ENCODE measurements at regions not wholly inside any gene's neighbourhood (a gene's known extent, or its start where the extent isn't known, plus 50 kb on each side); places are given as distances from the start of the nearest gene placed in this dataset.
A peak's percentile ranks its signal among the peaks of the same experiment; 100 is the strongest.

GRCh38 chr1:87951409-87951808 lies 622.7 kb downstream of the LMO4 start:
- no peaks in the 10 kb centered on the region for H3K36me3 ChIP-seq (ENCODE audit: control insufficient read depth, insufficient read depth, low read length)
- ChIA-PET CTCF (interaction anchor here (1.1 kb wide), 1 partner anchor 164 kb away, joined by 3 read pairs; no protein-coding TSS in a partner anchor), POLR2A (no interaction called here)
- TF ChIP-seq CTCF (IDR thresholded peaks at IDR 0.05; ENCODE audit: insufficient read depth, low read depth, low read length): no peak
- no peak for DNase-seq (ENCODE audit: low read depth)
- no peak overlapping the region for H3K4me3 ChIP-seq (ENCODE audit: low read depth, low read length)
- H3K27me3 ChIP-seq (ENCODE audit: control insufficient read depth, insufficient read depth, low read length): no peaks in the 10 kb centered on the region; the same call in 1 of the 2 replicates

- no peaks in the 10 kb centered on the region for H3K36me3 ChIP-seq (ENCODE audit: control insufficient read depth, insufficient read depth, low read length)
- H3K4me3 ChIP-seq (ENCODE audit: low read depth, low read length): no peak overlapping the region
- CTCF ChIA-PET: interaction anchor here (0.7 to 1.1 kb wide), 2 partner anchors 142 to 164 kb away, joined by 3 read pairs; no protein-coding TSS in a partner anchor
- no peak for DNase-seq (ENCODE audit: low read depth)
- TF ChIP-seq CTCF (IDR thresholded peaks at IDR 0.05; ENCODE audit: insufficient read depth, low read depth, low read length): no peak
- POLR2A ChIA-PET: no interaction called here
- no peaks in the 10 kb centered on the region; the same call in 1 of the 2 replicates for H3K27me3 ChIP-seq (ENCODE audit: control insufficient read depth, insufficient read depth, low read length)
These were observed 623.2 kb downstream of the LMO4 start for GRCh38 chr1:87951852-87952251.

- POLR2A ChIA-PET: interaction anchor here (0.6 kb wide), 1 partner anchor 7 kb away, joined by 4 read pairs; no protein-coding TSS in a partner anchor
- DNase-seq (ENCODE audit: low read depth): no peak
- Histone ChIP-seq H3K27me3 (ENCODE audit: control insufficient read depth, insufficient read depth, low read length) (no peaks in the 10 kb centered on the region), H3K4me3 (ENCODE audit: low read depth, low read length) (no peak overlapping the region), H3K36me3 (ENCODE audit: control insufficient read depth, insufficient read depth, low read length) (no peaks in the 10 kb centered on the region)
- CTCF ChIA-PET: interaction anchor here (0.7 to 2.3 kb wide), 33 partner anchors 8 to 824 kb away, joined by 3 to 14 read pairs (median 4); partner anchors contain the start of gene LMO4
- TF ChIP-seq CTCF (IDR thresholded peaks at IDR 0.05; ENCODE audit: insufficient read depth, low read depth, low read length): no peak
These were observed 624.4 kb downstream of the LMO4 start for GRCh38 chr1:87953121-87953520.

DNA sequence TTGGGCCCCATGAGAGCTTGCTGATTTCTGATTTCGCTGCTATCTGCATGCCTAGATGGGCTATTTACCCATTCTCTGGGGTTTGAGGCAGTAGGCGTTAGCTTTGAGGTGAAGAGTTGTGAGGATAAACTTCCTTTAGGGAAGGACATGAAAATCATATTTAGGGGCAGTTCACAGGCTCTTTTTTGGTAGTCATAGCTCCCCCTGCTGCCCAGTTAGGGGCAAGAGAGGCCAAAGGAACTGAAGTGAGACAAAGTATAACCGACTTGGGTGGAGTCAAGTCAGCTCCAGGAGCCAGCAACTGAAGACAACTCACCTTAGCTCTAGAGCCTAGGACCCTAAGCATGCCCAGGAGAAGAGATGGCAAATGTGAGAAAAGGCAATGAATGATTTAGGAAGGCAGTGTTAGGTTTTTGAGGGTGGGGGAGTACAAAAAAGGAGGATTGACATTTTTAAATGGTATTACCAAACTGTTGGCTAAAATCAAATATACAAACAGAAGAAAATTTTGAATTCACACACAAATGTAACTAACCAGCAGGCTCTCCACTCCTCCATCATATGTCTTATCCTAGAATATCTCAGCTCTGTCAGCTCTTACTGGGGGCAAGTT lies 625.2 kb downstream of the LMO4 start:
- Histone ChIP-seq H3K4me3 (ENCODE audit: low read depth, low read length) (no peak overlapping the region), H3K27me3 (ENCODE audit: control insufficient read depth, insufficient read depth, low read length) (no peaks in the 10 kb centered on the region), H3K36me3 (ENCODE audit: control insufficient read depth, insufficient read depth, low read length) (no peaks in the 10 kb centered on the region)
- peak; percentile 87 for TF ChIP-seq CTCF (IDR thresholded peaks at IDR 0.05; ENCODE audit: insufficient read depth, low read depth, low read length)
- ChIA-PET POLR2A (no interaction called here), CTCF (interaction anchor here (0.5 to 2.3 kb wide), 37 partner anchors 8 to 825 kb away, joined by 3 to 14 read pairs (median 4); partner anchors contain the start of gene LMO4)
- DNase-seq (ENCODE audit: low read depth): no peak

DNA sequence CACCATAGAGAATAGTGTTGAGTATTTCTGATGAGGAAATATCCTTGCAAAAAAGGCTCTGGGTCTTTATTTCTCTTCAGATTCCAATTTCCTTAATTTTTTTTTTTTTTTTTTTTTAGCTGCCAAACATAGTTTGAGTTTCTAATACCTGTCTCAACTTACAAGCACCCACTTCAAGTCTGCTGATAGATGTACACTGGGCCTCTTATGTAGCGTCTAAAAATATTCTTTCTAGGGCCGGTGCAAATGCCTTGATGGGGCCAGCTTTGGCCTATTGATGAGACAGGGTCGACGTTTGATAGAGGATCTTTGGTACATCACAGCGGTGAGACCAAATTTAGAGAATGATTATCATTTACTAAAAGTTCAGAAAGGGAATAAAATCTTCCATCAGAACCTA lies 626.4 kb downstream of the LMO4 start:
- Histone ChIP-seq H3K27me3 (ENCODE audit: control insufficient read depth, insufficient read depth, low read length) (no peaks in the 10 kb centered on the region), H3K4me3 (ENCODE audit: low read depth, low read length) (no peak overlapping the region), H3K36me3 (ENCODE audit: control insufficient read depth, insufficient read depth, low read length) (no peaks in the 10 kb centered on the region)
- TF ChIP-seq CTCF (IDR thresholded peaks at IDR 0.05; ENCODE audit: insufficient read depth, low read depth, low read length): no peak
- ChIA-PET CTCF (interaction anchor here (0.6 to 2.3 kb wide), 3 partner anchors 37 to 629 kb away, joined by 3 to 11 read pairs (median 9); no protein-coding TSS in a partner anchor), POLR2A (interaction anchor here (0.6 kb wide), 1 partner anchor 271 kb away, joined by 6 read pairs; no protein-coding TSS in a partner anchor)
- DNase-seq (ENCODE audit: low read depth): no peak
